ENCODE measurements at regions not wholly inside any gene's neighbourhood (a gene's known extent, or its start where the extent isn't known, plus 50 kb on each side); places are given as distances from the start of the nearest gene placed in this dataset.
"Not testable (repeated sequence)": the region's sequence is repeated elsewhere in the genome, so short reads cannot be mapped to it uniquely, and the experiment has no call there.

DNA sequence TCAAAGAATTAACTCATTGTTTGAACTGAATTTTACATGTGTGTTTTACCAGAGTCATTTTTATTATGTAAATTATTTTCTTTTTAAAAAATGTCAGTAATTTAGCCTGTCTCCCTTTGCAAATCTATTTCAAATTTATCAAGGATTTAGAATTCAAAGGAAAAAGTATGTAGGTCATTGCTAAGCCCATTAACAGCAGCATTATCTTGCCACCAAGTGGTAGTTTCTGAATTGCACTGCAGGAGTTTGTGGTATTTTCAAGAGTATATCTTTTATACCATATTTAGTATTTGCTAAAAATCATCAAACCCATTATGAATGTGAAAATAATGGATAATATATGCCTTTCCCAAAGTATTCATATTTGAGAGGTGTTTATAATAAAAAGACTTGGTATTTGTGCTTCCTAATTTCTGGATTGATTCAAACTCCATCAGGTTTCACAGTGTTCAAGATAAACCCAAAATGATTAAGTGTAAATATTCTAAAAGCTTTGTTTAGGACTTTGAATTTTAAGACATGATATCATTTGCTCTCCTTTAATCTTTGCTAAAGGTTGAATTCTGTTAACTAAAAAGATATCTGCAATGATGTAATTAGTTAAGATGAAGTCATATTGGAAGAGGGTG is 711.4 kb downstream of the FSCB start:
- DNase-seq, result no peak

DNA sequence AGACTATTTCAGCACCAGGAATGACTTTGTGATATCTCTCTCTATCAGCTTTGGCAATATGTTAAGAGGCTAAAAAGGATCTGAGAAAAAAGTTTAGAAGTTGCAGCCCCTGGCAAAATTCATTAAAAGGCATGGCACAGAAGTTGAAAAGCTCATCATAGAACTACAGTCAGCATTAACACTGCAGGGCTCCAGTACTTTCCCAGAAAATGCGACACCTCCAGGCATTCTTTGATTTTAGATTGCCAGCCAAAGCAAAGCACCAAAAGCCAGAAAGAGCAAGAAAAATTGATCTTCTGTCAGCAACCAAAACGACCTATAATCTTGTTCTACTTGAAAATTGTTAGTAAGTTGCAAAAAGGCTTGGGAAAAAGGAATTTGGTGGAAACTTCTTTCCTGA is 713.5 kb downstream of the FSCB start:
- DNase-seq, result no peak

DNA sequence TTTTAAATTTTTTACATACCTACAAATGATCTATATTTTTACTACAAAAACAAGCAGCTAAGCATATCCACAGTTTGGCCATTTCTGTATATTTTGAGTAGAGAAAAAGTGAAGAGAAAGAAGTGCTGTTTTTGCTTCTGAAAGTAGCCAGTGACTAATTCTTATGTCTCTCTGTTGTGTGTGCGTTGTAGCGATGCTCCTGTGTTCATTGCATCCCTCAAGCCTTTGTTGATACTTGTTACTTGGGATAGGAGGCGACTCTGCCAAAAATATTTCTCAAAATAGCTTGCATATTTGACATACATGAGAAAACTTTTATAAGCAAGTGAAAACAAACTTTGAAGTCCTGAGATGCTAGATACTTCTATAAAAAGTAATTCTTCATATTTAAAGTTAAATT is 714.1 kb downstream of the FSCB start:
- DNase-seq, result no peak

DNA sequence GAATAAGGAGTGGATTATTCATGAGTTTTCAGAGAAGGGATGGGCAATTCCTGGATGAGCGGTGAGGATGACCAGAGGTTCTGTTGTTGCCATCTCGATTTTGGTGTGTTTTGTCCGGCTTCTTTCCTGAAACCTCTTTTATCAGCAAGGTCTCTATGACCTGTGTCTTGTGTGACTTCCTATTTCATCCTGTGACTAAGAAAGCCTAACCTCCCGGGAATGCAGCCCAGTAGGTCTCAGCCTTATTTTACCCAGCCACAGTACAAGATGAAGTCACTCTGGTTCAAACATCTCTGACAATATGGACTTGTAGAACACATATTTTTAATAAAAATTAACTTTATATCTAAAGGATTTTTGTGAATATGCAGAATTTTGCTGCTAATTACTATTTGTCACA is 716.4 kb downstream of the FSCB start:
- no peak for DNase-seq

DNA sequence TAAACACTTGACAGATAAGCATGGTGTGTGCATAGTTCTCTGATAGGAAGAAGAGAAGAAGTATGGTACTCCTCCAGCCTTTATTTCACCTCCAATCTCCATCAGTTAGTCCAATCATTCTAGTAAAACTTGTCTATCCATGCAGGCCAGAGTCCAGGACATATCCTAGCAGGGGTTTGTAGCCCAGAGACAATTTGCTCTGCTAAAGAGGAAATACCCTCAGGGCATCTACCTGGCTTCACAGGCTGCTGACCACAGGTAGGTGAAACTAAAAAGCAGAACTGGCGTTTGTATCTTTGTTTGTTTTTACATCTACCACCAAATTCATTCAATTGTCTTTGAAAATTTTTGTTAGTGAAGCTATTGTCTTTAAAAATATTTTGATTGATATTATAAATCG is 717.6 kb downstream of the FSCB start:
- no peak for DNase-seq

DNA sequence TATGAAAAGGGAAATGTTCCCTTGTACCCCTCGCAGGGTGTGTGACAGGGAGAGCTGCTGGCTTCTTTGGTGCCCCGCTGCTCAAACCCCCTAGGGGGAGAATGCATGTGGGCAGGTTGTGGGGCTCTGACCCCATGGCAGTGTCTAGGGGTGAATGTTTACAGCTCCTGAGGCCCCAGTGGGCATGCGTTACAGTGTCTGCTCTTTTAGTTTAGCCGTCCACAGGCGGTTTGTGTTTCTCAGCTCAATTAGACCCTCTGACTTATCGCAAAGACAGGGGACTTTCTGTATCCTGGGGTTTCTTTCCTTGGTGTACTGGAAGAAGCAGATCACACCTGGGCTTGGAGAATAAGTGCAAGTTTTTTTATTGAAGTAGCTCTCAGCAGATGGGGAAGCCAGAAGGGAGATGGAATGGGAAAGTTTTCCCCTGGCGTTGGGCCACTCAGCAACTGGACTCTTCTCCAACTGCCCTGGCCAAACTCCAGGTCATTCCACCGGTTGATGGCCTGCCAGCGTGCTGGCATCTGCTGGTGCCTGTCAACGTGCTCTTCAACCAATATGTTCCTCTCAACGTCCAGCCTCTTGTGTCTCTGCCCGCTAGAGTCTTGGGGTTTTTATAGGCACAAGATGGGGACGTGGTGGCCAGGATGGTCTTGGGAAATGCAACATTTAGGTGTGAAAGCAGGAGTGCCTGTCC is 720.9 kb downstream of the FSCB start:
- no peak for DNase-seq

DNA sequence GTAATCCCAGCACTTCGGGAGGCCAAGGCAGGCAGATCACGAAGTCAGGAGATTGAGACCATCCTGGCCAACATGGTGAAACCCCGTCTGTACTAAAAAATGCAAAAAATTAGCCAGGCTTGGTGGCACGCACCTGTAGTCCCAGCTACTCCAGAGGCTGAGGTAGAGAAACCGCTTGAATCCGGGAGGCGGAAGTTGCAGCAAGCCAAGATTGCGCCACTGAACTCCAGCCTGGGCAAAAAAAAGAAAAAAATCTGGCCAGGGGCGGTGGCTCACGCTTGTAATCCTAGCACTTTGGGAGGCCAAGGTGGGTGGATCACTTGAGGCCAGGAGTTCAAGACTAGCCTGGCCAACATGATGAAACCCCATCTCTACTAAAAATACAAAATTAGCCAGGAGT is 722.7 kb downstream of the FSCB start:
- DNase-seq, result not testable (repeated sequence)

DNA sequence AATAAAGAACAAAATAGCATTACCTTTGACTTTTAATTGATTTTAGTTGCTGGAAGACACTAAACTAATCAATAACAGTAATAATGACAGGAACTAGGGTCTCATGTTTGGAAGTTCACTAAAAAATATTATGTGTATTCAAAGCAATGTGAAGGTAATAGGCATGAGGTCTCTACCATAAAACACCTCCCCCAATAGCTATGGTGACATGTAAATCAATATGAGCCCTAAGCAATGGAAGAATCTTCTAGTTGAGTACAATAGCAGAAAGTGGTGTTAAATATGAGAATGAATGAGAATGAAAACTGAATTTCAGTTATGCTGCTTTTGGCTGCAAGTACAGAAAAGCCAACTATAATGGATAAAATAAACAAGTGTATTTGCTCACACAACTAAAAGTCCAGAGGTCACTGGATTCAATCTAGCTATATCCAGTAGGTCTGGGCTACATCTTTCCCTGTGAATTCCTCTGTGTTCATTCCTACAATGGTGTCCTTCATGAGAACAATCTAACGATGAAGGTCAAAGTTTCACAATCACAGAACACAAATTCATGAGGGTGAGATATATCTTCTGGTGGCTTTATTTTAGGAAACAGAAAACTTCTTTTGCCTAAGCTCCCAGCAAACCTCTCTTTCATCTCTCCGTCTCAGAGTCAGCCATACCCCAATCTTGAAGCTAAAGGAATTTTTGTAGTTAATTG is 728.0 kb downstream of the FSCB start:
- no peak for DNase-seq

DNA sequence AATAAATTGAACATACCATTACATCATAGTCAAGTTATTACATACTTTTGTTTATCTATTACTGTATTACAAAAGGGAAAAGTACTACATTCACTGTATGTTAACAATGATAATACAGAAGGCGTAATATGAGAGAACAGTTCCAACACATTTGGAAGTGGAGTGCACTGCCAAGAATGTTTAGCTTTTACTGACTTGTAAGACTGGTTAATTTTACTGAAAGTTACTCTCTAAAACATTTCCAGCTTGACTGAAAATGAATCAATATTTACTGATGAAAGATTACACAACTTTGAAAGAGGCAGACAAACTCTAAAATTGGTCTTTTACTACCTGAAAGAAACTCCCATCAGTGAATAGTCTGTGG is 728.5 kb downstream of the FSCB start:
- no peak for DNase-seq

DNA sequence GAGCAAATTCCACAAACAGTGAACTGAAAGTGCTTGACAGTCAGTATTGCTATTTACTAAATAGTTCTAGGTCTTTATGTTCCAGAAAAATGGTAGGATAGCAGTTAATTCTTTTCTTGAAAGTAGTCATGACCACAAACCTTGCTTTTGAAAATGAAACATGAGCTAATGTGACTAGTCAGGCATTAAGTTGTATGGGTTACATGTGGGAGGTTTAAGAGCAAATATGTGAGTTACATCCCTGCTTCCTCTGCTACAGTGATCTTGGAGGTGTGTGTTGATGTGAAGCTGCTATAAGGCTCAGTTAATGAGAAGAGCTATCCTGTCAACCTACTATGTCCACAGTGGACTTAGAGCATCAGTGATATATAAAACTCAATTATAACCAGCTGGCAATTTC is 741.6 kb downstream of the FSCB start:
- DNase-seq, result no peak

DNA sequence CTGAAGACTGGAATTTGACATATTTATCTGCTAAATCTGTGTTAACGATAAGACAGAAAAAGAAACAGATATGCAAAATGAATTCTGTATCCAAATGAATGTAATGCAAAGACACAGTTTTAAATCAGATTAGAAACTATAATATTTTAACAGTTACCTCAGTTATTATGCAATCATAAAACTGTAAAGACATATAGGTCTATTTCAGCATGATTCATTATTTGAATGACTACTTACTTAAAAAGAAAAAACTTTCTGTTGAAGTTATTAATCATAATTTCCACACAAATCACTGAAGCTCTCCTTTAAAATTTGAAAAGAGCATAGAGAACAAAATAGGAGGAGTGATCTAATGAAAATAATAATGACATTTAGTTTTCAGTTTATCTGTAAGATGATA is 742.6 kb downstream of the FSCB start:
- DNase-seq, result no peak

DNA sequence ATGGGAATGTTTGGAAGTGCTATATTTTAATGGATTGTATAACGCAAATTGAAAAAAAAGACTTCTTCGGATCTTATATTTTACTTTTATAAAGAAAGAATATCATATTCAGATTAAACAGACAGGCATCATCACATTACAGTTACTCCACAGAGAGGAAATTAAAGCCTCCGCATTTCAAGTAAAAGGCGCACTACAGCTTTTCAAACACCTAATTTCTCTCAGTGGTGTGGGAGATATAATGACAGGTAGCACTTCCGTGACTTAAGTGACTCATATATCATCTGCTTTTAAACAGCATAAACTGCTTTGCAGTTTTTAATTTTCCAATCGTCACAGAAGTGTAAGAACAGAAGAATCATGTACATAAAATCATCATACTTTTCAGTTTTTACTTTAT is 751.4 kb downstream of the FSCB start:
- no peak for DNase-seq

DNA sequence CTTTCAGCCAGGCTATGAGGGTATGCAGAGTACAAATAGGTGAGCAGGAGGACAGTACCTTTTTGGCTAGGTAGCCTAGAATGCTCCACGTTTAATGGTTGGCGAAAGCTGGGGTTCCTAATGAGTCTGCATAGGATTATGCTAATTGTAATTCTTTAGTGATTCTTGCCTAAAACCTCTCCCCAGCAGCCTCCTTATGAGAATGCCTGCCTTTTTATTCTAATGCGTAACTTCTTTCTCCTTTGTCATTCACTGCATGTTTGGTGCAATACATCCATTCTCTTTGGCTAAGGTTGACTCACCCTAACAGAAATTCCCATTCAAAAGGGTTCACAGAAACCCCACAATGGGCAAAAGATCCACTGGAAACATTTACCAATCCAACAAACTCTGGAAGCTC is 752.2 kb downstream of the FSCB start:
- DNase-seq, result no peak

DNA sequence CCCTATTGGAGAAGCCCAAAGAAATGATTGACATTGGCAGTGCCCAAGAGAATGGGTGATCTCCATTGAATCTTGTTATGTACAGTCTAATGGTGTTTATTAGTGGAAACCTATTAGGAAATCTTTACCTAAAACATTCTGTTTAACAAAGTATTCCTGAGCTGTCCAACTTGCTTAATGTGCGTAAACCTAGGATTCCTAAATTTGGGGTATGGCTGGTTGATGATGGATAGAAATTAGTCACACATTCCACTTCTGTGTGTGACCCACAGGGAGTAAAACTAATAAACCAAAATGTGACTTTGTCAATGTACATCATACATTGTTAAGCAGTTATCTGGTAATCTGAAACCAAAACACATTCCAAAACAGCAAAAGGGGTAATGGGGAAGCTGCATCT is 761.3 kb downstream of the FSCB start:
- DNase-seq, result no peak

DNA sequence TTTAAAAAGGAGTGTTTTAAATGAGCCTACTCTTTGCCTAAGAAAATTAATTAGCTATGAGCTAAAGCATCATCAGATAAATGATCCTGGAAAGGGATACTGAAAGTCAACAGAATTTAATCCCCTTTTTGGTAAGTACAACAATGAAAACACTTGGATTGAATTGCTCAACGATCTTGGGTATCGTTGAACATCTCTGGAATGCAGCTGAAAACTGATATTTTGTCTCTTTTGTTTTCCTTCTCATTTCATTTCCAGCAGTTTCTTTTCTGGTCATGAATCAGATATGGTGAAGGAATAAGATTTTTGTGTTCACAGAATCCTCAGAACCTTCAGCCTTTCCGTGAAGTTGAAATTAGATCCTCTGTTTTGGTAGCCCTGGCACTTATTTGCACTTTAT is 771.2 kb downstream of the FSCB start:
- DNase-seq, result no peak

DNA sequence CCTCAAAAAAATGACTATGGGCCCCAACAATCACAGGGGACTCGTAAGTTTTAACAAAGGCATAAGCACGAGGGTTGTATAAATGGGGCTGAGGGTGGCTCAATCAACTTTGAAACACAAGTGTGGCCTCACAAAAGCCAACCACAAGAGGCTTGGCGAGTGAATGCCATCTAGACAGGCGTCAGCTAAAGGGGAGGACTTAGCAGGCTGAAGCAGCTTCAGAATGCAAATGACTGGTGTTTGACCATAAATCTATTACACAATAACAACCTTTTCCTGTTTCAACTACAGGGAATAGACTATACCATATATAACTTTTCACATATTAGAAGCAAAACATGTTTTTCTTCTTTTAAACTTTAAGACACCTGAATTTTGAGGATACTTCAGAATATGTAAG is 777.9 kb downstream of the FSCB start:
- no peak for DNase-seq

DNA sequence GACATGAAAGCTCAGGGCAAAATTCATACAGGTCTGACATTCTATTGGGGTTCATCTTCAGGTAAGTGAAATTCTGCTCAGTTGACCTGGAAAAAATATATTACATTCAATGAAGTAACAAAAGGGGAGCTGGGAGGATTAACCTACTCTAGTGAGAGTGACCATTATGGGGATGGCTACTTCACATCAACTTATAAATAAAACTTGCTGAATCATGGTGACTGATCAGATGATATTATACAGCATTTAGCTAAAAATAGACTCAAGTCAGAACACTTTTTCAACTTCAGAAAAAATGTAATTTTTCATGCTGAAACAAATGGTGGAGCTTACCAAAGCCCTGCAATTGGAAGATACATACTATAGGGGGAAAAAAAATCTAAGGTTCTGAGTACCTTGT is 800.2 kb downstream of the FSCB start:
- no peak for DNase-seq

DNA sequence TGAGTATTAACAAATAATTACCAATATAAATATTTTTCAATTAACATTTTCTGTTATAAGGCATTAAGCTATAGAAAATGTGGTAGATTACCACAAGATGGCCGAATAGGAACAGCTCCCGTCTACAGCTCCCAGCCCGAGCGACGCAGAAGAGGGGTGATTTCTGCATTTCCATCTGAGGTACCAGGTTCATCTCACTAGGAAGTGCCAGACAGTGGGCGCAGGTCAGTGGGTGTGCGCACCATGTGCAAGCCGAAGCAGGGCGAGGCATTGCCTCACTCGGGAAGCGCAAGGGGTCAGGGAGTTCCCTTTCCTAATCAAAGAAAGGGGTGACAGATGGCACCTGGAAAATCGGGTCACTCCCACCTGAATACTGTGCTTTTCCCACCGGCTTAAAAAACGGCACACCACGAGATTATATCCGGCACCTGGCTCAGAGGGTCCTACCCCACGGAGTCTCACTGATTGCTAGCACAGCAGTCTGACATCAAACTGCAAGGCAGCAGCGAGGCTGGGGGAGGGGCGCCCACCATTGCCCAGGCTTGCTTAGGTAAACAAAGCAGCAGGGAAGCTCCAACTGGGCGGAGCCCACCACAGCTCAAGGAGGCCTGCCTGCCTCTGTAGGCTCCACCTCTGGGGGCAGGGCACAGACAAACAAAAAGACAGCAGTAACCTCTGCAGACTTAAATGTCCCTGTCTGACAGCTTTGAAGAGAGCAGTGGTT is 808.4 kb downstream of the FSCB start:
- DNase-seq, result not testable (repeated sequence)

DNA sequence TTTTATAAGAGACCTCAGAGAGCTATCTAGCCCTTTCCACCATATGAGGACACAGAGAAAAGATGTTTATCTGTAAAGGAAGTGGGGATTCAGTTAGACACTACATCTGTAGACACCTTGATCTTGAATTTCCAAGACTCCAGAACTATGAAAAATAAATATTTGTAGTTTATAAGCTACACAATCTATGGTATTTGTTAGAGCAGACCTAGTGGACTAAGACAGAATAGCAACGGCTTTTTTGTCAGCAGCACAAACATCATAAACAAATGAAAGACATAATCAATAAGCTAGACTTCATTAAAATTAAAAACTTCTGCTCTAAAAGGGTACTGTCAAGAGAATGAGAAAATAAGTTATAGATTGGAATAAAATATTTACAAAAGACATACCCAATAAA is 810.1 kb downstream of the FSCB start:
- no peak for DNase-seq

DNA sequence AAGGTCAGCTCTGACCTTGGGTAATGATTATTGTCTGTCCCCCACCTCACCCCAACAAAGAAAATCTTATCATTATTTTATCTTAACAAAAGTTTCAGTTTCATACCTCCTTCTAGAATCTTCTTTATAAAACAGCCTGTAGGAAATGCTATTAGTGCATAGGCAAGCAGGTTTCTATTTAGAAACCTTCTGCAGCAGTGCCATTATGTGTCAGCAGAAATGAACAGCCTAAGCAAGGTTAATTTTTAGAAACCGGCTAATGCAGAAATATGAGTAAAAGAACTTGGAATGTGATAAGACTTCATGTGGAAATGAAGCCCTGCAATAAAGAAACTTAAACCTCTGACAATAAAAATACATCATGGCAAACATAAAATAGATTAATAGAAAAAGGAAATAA is 814.4 kb downstream of the FSCB start:
- no peak for DNase-seq

DNA sequence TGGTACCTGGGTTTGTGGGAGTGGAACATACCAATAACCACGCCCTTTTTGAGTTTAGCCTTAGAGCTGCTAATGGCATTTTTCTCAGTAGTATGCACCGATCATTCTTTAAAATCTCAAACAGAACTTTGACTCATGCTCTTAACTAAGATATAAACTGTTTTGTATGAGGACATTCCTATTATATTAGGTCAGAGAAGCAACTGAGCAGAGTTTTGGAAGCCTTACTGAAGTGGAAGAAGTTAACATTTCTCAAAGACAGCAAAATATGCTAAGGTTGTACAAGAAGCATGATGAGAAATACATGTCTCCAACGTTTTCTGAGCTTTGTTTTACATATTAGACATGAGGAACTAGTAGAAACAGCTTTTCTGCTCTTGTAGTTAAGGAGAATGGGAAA is 819.2 kb downstream of the FSCB start:
- DNase-seq, result no peak

DNA sequence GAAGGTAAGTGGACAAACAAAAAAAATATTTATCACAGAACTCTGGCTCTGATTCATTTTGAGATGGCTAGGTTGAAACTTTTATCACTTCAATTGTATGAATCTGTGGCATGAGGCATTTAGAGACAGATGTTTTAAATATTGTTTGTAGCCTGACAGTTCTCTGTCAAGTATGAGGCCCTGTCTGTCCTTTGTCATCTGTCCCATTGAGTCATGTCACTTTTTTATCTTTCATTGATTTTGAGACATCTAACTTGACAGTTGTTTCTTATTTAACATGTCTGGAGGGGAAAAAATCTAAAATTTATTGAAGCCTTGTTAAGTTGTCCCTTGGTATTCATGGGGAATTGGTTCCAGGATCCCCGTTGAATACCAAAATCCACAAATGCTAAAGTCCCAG is 829.5 kb downstream of the FSCB start:
- DNase-seq, result no peak

DNA sequence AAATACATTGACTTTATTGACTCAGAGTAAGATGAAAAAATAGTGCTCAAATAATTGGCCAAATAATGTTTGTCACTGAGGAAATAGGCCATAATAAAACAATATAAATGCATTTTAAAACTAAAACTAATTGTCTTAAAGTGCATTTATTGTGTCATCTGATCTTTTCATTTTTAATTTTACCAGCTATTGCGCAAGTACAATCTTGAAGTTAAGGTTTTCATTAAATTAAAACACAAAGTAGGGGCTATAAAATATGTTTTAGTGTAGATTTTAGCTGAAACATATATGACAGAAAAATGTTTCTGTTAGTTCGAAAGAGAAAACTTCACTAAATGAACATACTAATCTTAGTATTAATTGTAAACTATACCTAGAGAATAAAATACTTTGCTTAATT is 832.8 kb downstream of the FSCB start:
- DNase-seq, result no peak

All from CD4-positive, alpha-beta T cell treated with Interleukin-21 for 1 hour (primary cell).